ENCODE measurements at regions not wholly inside any gene's neighbourhood (a gene's known extent, or its start where the extent isn't known, plus 50 kb on each side); places are given as distances from the start of the nearest gene placed in this dataset.
A peak's percentile ranks its signal among the peaks of the same experiment; 100 is the strongest.
"Not testable (repeated sequence)": the region's sequence is repeated elsewhere in the genome, so short reads cannot be mapped to it uniquely, and the experiment has no call there.

DNA sequence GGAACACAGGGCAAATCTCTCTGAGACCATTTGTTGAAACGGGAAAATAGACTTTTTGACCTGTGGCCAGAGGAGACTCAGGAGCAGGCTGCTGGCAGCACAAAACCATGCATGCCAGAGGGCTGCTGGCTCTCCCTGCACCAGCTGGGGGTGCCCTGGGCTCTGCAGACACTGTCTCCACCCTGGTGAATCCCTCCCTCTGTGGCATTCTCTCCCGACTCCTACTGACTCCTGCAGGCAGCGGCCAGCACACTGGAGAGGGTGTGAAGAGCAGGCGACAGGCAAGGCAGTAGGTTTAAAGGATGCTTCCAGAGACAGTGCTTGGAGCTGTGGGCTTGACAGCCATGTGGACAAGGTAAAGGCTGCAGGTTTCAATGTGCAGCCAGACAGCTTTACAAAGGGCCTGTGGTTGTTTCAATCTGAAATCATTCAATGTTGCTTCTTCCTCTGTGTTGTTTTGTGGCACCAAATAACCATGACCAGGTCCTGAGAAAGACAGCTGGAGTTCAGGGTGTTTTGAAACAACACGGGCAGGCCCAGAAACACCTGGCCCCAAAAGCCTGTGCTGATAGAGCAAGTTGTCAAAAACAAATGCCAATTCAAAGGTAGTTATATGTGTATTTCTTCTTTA is 431.0 kb upstream of the ATP10A start:
- DNase-seq (ENCODE audit: low spot score): no peak
- TF ChIP-seq, protein P1, sequence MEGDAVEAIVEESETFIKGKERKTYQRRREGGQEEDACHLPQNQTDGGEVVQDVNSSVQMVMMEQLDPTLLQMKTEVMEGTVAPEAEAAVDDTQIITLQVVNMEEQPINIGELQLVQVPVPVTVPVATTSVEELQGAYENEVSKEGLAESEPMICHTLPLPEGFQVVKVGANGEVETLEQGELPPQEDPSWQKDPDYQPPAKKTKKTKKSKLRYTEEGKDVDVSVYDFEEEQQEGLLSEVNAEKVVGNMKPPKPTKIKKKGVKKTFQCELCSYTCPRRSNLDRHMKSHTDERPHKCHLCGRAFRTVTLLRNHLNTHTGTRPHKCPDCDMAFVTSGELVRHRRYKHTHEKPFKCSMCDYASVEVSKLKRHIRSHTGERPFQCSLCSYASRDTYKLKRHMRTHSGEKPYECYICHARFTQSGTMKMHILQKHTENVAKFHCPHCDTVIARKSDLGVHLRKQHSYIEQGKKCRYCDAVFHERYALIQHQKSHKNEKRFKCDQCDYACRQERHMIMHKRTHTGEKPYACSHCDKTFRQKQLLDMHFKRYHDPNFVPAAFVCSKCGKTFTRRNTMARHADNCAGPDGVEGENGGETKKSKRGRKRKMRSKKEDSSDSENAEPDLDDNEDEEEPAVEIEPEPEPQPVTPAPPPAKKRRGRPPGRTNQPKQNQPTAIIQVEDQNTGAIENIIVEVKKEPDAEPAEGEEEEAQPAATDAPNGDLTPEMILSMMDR (IDR thresholded peaks at IDR 0.05): no peak
- ATAC-seq (ENCODE audit: low FRiP score): no peak

DNA sequence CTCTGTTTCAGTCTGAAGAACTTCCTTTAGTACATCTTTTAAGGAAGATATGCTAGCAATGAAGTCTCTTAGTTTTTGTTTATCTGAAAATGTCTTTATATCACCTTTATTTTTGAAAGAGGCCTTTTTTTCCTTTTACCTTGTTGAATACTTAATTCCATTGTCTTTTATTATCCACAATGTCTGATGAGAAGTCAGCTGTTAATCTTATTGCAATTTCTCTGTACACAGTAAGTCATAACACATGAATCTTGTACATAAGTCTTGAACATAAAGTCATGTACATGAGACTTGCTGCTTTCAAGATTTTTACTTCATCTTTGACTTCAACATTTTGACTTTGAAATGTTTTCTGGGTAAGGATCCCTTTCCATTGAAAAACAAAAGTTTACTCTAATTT is 424.3 kb upstream of the ATP10A start:
- ATAC-seq (ENCODE audit: low FRiP score) (no peak), DNase-seq (ENCODE audit: low spot score) (no peak)
- TF ChIP-seq, protein P1 (IDR thresholded peaks at IDR 0.05): no peak

DNA sequence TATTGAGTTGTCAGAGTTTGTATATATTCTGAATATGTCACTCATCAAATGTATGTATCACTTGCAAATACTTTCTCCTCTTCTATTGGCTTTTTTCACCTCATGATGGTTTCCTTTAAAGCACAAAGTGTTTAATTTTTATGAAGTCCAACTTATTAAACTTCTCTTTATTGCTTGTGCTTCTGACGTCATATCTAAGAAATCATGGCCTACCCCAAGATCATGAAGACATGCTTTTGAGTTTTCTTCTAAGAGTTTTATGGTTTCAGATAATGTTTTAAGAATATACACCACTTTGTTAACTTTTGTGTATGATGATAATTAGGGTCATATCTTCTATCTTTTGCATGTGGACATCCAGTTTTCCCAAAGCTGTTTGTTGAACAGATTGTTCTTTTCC is 417.2 kb upstream of the ATP10A start:
- TF ChIP-seq, protein P1 (IDR thresholded peaks at IDR 0.05): no peak
- ATAC-seq (ENCODE audit: low FRiP score): no peak
- no peak for DNase-seq (ENCODE audit: low spot score)

DNA sequence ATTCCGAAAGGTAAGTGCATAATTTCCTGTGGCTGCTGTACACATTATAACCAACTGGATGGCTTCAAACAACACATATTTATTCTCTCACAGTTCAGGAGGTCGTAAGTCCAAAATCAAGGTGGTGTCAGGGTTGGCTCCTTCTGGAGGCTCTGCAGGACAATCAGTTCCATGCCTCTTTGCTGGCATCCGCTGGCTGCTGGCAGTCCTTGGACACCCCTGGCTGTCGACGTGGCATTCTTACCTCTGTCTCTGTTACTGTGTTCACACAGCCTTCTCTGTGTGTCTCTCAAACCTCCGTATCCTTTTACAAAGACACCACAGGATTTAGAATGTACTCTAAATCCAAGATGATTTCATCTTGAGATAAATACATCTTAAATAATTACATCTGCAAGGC is 398.8 kb upstream of the ATP10A start:
- DNase-seq (ENCODE audit: low spot score) (no peak), ATAC-seq (ENCODE audit: low FRiP score) (no peak)
- TF ChIP-seq, protein P1 (IDR thresholded peaks at IDR 0.05): no peak

DNA sequence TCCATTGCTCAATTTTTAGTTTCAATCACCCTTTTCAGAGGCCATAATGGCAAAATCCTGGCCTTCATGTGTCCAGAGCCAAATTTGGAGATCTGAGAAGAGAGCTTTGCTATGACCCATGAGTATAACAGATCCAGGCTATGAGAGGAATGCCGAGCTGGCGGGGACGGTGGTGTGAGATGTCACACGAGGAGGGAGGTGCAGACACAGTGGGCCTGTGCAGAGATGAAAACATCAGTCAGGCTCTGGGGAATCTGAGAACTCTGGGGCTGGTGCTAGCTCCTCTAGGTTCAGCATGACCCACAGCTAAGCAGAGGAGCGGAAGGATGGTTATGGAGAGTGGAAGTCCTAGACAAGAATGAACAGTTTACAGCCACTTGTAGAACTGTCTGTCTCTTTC is 398.3 kb upstream of the ATP10A start:
- no peak for DNase-seq (ENCODE audit: low spot score)
- TF ChIP-seq, protein P1 (IDR thresholded peaks at IDR 0.05): no peak
- no peak for ATAC-seq (ENCODE audit: low FRiP score)

DNA sequence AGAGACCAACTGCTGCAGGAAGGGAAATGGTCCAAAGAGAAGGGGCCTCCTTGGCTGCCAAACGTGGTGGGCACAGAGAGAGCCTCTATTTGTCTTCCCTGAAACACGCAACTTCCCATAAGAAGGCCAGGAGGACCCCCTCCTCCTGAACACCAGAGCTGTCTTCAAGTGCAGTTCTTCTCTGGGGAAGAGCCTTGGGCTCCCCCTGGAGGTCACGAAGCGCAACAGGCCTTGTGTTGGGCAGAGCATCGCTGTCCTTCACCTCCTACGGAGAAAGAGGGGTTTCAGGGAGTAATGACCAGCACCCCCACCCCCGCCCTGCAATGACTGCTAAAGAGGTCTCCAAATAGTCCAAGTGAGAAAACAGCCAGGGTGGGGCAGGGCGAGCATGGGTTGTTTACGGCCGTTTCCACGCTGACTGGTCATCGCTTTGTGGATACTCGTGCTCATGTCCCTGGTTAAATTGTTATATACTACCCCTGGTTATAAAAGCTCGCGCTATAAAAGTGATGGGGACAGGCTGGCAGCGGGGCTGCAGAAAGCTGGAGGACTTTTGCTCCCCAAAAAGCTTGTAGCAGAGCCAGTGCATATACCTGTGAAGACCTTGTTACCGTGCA is 397.5 kb upstream of the ATP10A start:
- TF ChIP-seq, protein P1 (IDR thresholded peaks at IDR 0.05): peak in 1 of 3 donors; percentile 32
- ATAC-seq (ENCODE audit: low FRiP score) (no peak), DNase-seq (ENCODE audit: low spot score) (no peak)

DNA sequence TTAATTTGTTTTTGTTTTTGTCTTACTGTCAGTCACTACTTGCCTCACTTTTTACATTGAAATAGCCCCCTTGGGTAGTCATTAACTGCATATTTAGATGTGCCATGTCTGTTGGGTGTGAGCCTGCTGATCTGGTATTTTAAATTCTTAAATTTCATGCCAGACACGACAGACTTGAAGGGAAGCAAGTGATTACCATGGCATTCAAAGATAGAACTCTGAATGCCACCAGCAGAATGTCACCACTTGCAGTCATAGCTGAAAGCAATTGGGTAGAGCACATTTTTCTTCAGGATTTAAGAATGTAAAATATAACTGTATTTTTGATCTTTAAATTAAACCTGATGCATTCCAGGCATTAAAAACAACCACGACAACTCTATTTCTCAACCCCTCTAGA is 396.5 kb upstream of the ATP10A start:
- no peak for ATAC-seq (ENCODE audit: low FRiP score)
- DNase-seq (ENCODE audit: low spot score): no peak
- TF ChIP-seq, protein P1 (IDR thresholded peaks at IDR 0.05): no peak

DNA sequence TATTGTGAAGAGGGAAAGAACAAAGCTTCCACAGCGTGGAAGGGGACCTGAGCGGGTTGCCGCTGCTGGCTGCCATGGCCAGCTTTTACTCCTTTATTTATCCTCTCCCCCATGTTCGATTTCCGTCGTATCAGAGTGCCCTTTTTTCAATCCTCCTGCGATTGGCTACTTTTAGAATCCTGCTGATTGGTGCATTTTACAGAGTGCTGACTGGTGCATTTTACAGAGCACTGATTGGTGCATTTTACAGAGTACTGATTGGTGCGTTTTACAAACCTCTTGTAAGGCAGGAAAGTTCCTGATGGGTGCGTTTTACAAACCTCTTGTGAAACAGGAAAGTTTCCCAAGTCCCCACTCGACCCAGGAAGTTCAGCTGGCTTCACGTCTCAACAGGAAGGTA is 381.7 kb upstream of the ATP10A start:
- not testable (repeated sequence) for ATAC-seq (ENCODE audit: low FRiP score); DNase-seq (ENCODE audit: low spot score)
